Retinal pigment epithelial cell (primary cell): ENCODE measurements at regions not wholly inside any gene's neighbourhood (a gene's known extent, or its start where the extent isn't known, plus 50 kb on each side); places are given as distances from the start of the nearest gene placed in this dataset.
"Not testable (repeated sequence)": the region's sequence is repeated elsewhere in the genome, so short reads cannot be mapped to it uniquely, and the experiment has no call there.

Source experiments
- DNase-seq: peaks from one replicate; pipeline ENCODE4 v3.0.0-alpha.2; 2010; ENCODE audit warnings: low read depth
- H3K4me3 ChIP-seq: 2 replicates; pipeline ENCODE4 v1.5.1; 2011; ENCODE audit warnings: mild to moderate bottlenecking, low read length, control low read depth, moderate library complexity
- TF ChIP-seq, protein P1 (sequence below): conservative IDR thresholded peaks from 2 replicates; pipeline ENCODE4 v1.5.1; 2011; ENCODE audit warnings: low read depth, low read length, control low read depth, inconsistent platforms

DNA sequence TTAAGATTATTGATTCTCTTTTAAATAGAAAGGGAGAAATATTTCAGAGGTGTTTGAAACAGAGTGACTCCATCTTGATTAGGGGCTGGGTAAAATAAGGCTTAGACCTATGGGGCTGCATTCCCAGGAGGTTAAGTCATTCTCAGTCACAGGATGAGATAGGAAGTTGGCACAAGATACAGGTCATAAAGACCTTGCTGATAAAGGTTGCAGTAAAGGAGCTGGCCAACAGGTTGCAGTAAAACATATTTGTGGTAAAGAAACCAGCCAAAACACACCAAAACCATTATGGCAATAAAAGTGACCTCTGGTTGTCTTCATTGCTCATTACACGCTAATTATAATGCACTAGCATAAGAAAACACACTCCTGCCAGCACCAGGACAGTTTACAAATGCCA is 165.0 kb downstream of the SPIN4 start:
- TF ChIP-seq, protein P1, sequence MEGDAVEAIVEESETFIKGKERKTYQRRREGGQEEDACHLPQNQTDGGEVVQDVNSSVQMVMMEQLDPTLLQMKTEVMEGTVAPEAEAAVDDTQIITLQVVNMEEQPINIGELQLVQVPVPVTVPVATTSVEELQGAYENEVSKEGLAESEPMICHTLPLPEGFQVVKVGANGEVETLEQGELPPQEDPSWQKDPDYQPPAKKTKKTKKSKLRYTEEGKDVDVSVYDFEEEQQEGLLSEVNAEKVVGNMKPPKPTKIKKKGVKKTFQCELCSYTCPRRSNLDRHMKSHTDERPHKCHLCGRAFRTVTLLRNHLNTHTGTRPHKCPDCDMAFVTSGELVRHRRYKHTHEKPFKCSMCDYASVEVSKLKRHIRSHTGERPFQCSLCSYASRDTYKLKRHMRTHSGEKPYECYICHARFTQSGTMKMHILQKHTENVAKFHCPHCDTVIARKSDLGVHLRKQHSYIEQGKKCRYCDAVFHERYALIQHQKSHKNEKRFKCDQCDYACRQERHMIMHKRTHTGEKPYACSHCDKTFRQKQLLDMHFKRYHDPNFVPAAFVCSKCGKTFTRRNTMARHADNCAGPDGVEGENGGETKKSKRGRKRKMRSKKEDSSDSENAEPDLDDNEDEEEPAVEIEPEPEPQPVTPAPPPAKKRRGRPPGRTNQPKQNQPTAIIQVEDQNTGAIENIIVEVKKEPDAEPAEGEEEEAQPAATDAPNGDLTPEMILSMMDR: no peak
- no peak overlapping the region for H3K4me3 ChIP-seq

DNA sequence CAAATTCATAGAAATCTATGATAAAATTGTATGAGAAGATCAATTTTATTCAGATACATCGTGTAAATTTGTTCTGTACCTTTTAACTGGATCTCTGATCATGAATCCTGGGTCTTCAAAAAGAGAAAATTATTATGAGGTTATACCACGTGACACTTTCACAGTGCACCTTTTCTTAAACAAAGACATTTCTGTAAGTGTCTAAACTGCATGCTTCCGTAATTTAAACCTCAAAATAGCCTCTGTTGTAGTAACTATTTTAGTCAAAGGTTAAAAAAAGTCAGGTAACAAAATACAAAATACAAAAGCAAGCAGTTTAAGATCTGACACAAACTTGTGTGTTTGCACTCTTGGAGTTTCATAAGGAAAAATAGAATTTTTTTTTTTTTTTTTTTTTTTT is 171.3 kb downstream of the SPIN4 start:
- H3K4me3 ChIP-seq, DNase-seq: not testable (repeated sequence)

More for the DNA sequence above, 165.0 kb downstream of the SPIN4 start:
- no peak for DNase-seq

DNA sequence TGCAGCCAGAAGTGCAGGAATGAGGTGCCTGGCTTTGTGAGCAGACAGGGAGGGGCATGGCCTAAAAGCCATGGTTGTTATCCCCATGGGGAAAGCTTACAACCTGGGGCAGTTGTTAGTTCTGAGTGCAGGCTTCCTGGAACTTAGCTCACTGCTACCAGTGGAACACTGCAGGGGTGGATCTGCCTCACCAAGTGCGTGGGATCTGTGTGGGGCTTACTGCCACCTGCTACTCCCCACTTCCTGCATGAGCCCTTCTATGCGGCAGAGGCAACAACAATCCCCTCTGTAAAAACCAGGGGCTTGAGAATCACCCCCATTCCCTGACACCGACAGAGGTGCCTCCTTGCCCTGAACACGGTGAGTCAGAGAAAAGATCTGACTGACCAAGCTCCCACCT is 174.6 kb downstream of the SPIN4 start:
- not testable (repeated sequence) for DNase-seq, H3K4me3 ChIP-seq

DNA sequence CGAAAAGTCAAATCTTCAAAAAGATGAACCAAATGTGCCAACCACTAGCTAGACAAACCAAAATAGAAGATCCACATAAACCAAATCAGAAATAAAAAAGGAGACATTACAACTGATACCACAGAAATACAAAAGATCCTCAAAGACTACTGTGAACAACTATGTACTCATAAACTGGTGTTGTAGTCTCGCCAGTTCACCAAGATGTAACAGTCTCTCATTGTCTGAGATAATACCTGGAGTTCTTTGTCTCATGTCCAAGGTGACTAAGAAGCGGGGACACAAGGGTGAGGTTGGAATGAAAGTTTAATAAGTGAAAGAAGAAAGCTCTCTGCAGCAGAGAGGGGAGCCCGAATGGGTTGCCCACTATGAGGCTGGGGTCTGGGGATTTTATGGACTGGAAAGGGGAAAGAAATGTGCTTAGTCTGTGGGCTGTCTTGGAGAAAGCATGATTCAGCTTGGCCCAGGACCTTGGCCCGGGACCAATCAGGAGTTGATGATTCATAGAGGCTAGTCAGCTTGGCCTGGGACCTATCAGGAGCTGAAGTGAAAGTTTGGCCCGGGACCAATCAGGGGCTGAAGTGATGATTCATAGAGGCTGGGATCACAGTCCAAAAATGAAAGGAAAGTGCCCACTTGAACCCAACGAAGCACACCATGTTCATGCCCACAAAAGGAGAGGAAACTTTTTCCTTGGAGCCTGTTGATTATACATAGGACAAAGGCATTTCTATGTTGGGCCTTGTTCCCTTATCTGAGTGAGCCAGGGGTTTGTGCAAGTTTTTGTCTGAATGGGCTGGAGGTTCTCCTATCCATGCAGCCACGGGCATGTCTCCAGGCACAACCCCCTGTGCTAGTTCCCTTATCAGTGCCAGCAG is 177.1 kb downstream of the SPIN4 start:
- DNase-seq, H3K4me3 ChIP-seq: not testable (repeated sequence)

DNA sequence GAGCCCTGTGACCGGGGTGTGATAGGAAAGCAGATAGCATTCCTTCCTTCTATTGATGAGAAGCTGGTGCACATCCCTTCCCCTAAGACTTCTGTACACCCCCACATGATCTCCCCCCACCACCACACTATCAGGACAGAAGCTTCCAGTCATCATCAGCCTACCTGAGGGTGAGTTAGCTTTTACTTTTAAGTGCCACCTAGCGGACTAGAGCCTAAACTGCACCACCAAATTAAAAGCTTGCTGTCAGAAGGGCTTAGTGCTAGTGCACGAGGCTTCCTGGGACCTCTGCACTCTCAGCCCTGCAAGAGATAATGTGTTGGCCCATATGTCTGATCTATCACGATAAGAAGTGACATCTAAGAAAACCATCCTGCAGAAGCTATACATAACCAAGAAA is 181.7 kb downstream of the SPIN4 start:
- not testable (repeated sequence) for DNase-seq, H3K4me3 ChIP-seq

- H3K4me3 ChIP-seq, DNase-seq: not testable (repeated sequence)
Observed at GRCh38 chrX:63168949-63169348, 182.2 kb downstream of the SPIN4 start.

DNA sequence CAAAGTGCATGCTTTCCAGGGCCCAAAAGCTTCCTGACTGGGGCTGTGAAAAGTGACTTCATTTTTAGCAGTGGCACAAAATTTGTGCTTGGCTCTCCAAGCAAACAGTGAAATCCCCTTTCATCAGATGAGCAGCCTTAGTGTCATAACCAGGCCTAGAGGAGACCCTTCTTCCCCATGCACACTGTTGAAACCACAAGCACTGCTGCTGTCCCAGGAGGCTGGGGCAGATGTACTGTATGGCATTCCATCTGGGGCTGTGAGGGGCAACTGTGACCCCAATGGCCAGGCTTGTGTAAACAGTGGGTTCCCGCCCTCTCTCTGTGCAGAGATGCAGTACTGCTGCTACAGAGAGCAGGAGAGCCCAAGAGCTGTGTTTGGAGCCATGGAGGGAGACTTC is 184.1 kb downstream of the SPIN4 start:
- not testable (repeated sequence) for H3K4me3 ChIP-seq, DNase-seq

- DNase-seq, H3K4me3 ChIP-seq: not testable (repeated sequence)
Observed at GRCh38 chrX:63160994-63161393, 190.1 kb downstream of the SPIN4 start.

- not testable (repeated sequence) for H3K4me3 ChIP-seq, DNase-seq
Observed at GRCh38 chrX:63160340-63160739, 190.8 kb downstream of the SPIN4 start.

DNA sequence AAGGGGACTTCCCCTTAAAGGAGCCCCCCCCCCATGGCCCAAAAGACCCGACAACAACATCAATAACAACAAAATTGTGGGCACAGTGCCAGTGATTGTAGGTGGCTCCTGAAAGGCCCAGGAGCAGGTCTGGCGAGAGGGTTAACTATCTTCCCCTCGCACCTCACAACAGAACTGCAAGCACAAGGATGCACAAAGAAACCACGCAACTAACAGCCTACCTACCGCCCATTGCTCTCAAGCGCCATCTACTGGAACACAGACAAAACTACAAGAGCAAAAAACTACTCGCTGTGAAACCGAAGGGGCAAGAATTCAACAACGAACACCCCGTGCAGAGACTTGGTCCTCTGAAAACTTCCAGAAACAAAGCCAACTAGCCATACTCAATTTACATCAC is 205.6 kb downstream of the SPIN4 start:
- H3K4me3 ChIP-seq, DNase-seq: not testable (repeated sequence)

- not testable (repeated sequence) for DNase-seq, H3K4me3 ChIP-seq
Observed at GRCh38 chrX:63142588-63142987, 208.5 kb downstream of the SPIN4 start.

DNA sequence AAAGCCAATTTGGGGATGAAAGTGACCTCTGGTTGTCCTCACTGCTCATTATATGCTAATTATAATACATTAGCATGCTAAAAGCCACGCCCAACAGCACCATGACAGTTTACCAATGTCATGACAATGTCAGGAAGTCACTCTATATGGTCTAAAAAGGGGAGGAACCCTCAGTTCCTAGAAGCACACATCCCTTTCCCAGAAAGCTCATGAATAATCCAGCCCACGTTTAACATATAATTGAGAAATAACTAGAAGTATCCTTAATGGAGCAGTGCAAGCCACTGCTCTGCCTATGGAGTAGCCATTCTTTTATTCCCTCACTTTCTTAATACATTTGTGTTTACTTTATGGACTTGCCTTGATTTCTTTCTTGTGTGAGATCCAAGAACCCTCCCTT is 215.3 kb downstream of the SPIN4 start:
- not testable (repeated sequence) for H3K4me3 ChIP-seq, DNase-seq

GRCh38 chrX:63128509-63128908 is 222.6 kb downstream of the SPIN4 start:
- DNase-seq: no peak
- TF ChIP-seq, protein P1: peak; percentile 53
- no peak overlapping the region for H3K4me3 ChIP-seq
